ENCODE measurements at regions not wholly inside any gene's neighbourhood (a gene's known extent, or its start where the extent isn't known, plus 50 kb on each side); places are given as distances from the start of the nearest gene placed in this dataset.

GRCh38 chr5:159504857-159505304 lies 174.6 kb upstream of the IL12B start:
- H3K36me3 Mint-ChIP-seq (ENCODE audit: unreplicated experiment), result no peaks in the 10 kb centered on the region

GRCh38 chr5:159507055-159507454 lies 176.8 kb upstream of the IL12B start:
- peaks cover 12% of the 10 kb centered on the region for H3K4me1 Mint-ChIP-seq (ENCODE audit: low read depth, unreplicated experiment)
- no peak for TF ChIP-seq CTCF (IDR thresholded peaks at IDR 0.05; ENCODE audit: partially characterized antibody, unreplicated experiment)
- H3K4me3 Mint-ChIP-seq (ENCODE audit: unreplicated experiment), result no peak overlapping the region
- DNase-seq, result no peak
- H3K36me3 Mint-ChIP-seq (ENCODE audit: unreplicated experiment), result no peaks in the 10 kb centered on the region
- H3K27ac Mint-ChIP-seq (ENCODE audit: unreplicated experiment), result no peak overlapping the region
- H3K9me3 Mint-ChIP-seq (ENCODE audit: unreplicated experiment), result no peaks in the 10 kb centered on the region
- no peaks in the 10 kb centered on the region for H3K27me3 Mint-ChIP-seq (ENCODE audit: unreplicated experiment)

More at GRCh38 chr5:159504857-159505304, 174.6 kb upstream of the IL12B start:
- no peak for DNase-seq
- H3K9me3 Mint-ChIP-seq (ENCODE audit: unreplicated experiment), result peaks cover 2% of the 10 kb centered on the region
- no peaks in the 10 kb centered on the region for H3K27me3 Mint-ChIP-seq (ENCODE audit: unreplicated experiment)
- no peak for TF ChIP-seq CTCF (IDR thresholded peaks at IDR 0.05; ENCODE audit: partially characterized antibody, unreplicated experiment)
- H3K4me3 Mint-ChIP-seq (ENCODE audit: unreplicated experiment), result no peak overlapping the region
- no peak overlapping the region for H3K27ac Mint-ChIP-seq (ENCODE audit: unreplicated experiment)
- H3K4me1 Mint-ChIP-seq (ENCODE audit: low read depth, unreplicated experiment), result no peaks in the 10 kb centered on the region

- Mint-ChIP-seq H3K27ac (ENCODE audit: unreplicated experiment) (no peak overlapping the region), H3K9me3 (ENCODE audit: unreplicated experiment) (no peaks in the 10 kb centered on the region), H3K36me3 (ENCODE audit: unreplicated experiment) (no peaks in the 10 kb centered on the region), H3K4me1 (ENCODE audit: low read depth, unreplicated experiment) (peaks cover 12% of the 10 kb centered on the region), H3K27me3 (ENCODE audit: unreplicated experiment) (no peaks in the 10 kb centered on the region), H3K4me3 (ENCODE audit: unreplicated experiment) (no peak overlapping the region)
- no peak for TF ChIP-seq CTCF (IDR thresholded peaks at IDR 0.05; ENCODE audit: partially characterized antibody, unreplicated experiment)
- no peak for DNase-seq
These were observed 177.4 kb upstream of the IL12B start for GRCh38 chr5:159507661-159508060.

- no peaks in the 10 kb centered on the region for H3K27me3 Mint-ChIP-seq (ENCODE audit: unreplicated experiment)
- no peaks in the 10 kb centered on the region for H3K36me3 Mint-ChIP-seq (ENCODE audit: unreplicated experiment)
- H3K27ac Mint-ChIP-seq (ENCODE audit: unreplicated experiment), result no peak overlapping the region
- DNase-seq, result no peak
- no peaks in the 10 kb centered on the region for H3K9me3 Mint-ChIP-seq (ENCODE audit: unreplicated experiment)
- TF ChIP-seq CTCF (IDR thresholded peaks at IDR 0.05; ENCODE audit: partially characterized antibody, unreplicated experiment), result no peak
- H3K4me3 Mint-ChIP-seq (ENCODE audit: unreplicated experiment), result no peak overlapping the region
- H3K4me1 Mint-ChIP-seq (ENCODE audit: low read depth, unreplicated experiment), result peaks cover 12% of the 10 kb centered on the region
These were observed 178.1 kb upstream of the IL12B start for GRCh38 chr5:159508344-159508743.

GRCh38 chr5:159509002-159509660 lies 178.8 kb upstream of the IL12B start:
- no peak overlapping the region for H3K27ac Mint-ChIP-seq (ENCODE audit: unreplicated experiment)
- H3K9me3 Mint-ChIP-seq (ENCODE audit: unreplicated experiment), result no peaks in the 10 kb centered on the region
- no peak for DNase-seq
- TF ChIP-seq CTCF (IDR thresholded peaks at IDR 0.05; ENCODE audit: partially characterized antibody, unreplicated experiment), result no peak
- no peak overlapping the region for H3K4me3 Mint-ChIP-seq (ENCODE audit: unreplicated experiment)
- no peaks in the 10 kb centered on the region for H3K27me3 Mint-ChIP-seq (ENCODE audit: unreplicated experiment)
- H3K36me3 Mint-ChIP-seq (ENCODE audit: unreplicated experiment), result no peaks in the 10 kb centered on the region
- H3K4me1 Mint-ChIP-seq (ENCODE audit: low read depth, unreplicated experiment), result peaks cover 12% of the 10 kb centered on the region
